B cell (primary cell): ENCODE measurements at regions not wholly inside any gene's neighbourhood (a gene's known extent, or its start where the extent isn't known, plus 50 kb on each side); places are given as distances from the start of the nearest gene placed in this dataset.

Experiments
- ATAC-seq: fragments of 200-7000 bp; cut with Tn5 transposase; one replicate; pipeline ENCODE4 v1.10.0; 2021; ENCODE audit warnings: low read depth, mild to moderate bottlenecking, moderate number of reproducible peaks, moderate library complexity
- CTCF ChIA-PET: fragments of 350-600 bp; sonication (Branson Sonifier 250); formaldehyde crosslinking; loops from one replicate; lab custom pipeline; 2021; ENCODE audit warnings: antibody characterized with exemption, inconsistent platforms; lab: Charles Lee
- POLR2A ChIA-PET: fragments of 350-600 bp; sonication (Branson Sonifier 250); formaldehyde crosslinking; loops from one replicate; lab custom pipeline; 2021; ENCODE audit warnings: antibody characterized with exemption; lab: Charles Lee
- DNase-seq: peaks from one replicate; pipeline ENCODE4 v3.0.0; 2013
- H2AFZ ChIP-seq: 2 replicates; pipeline ENCODE4 v1.6.1; 2012; ENCODE audit warnings: mild to moderate bottlenecking, low read depth, low read length; ENCODE audit not compliant: insufficient read depth, poor library complexity, severe bottlenecking
- H3K27ac ChIP-seq, 2 donors: 1 replicate in 1 of 2; 2 replicates in 1 of 2; pipeline ENCODE4 v1.5.1; 2012 to 2013; ENCODE audit warnings: low read length in 2 of 2, mild to moderate bottlenecking in 2 of 2, moderate library complexity in 1 of 2
- H3K27me3 ChIP-seq, 4 experiments: fragments of 200-600 bp in 1 of 4; sonication (generic) in 1 of 4; replicated peaks in 1 of 4; 1 replicate in 2 of 4; 2 replicates in 2 of 4; pipeline versions ENCODE4 v1.6.1 to v1.7.0; 2013 to 2016; ENCODE audit warnings: low read length in 3 of 4, mild to moderate bottlenecking in 2 of 4, mixed read lengths in 1 of 4, moderate library complexity in 1 of 4; ENCODE audit not compliant: insufficient read depth in 4 of 4, control insufficient read depth in 3 of 4; ENCODE audit errors: control extremely low read depth in 1 of 4
- H3K36me3 ChIP-seq, 2 experiments: replicated peaks in 1 of 2; 1 replicate in 1 of 2; 2 replicates in 1 of 2; pipeline versions ENCODE4 v1.6.1 to v1.7.1; 2013; ENCODE audit warnings: low read length in 1 of 2; ENCODE audit not compliant: insufficient read depth in 2 of 2, control insufficient read depth in 1 of 2; ENCODE audit errors: control extremely low read depth in 1 of 2, extremely low read depth in 1 of 2
- H3K4me1 ChIP-seq, 2 donors: fragments of 200-600 bp in 1 of 2; sonication (generic) in 1 of 2; 1 replicate in 1 of 2; 2 replicates in 1 of 2; pipeline versions ENCODE4 v1.5.1 to v1.6.1; 2013 to 2017; ENCODE audit warnings: low read length in 2 of 2; ENCODE audit not compliant: control insufficient read depth in 2 of 2, insufficient read depth in 2 of 2
- H3K4me2 ChIP-seq: replicated peaks from 2 replicates; pipeline ENCODE3; 2012; ENCODE audit warnings: mild to moderate bottlenecking, low read depth, low read length; ENCODE audit not compliant: poor library complexity, severe bottlenecking
- H3K4me3 ChIP-seq, 5 experiments: fragments of 200-600 bp in 1 of 5; sonication (generic) in 1 of 5; 1 replicate in 3 of 5; 2 replicates in 2 of 5; pipeline versions ENCODE4 v1.5.1 to v1.7.0; 2011 to 2016; ENCODE audit warnings: low read length in 4 of 5, mild to moderate bottlenecking in 4 of 5, low read depth in 2 of 5, control low read depth in 1 of 5, moderate library complexity in 1 of 5; ENCODE audit not compliant: insufficient read depth in 1 of 5; ENCODE audit errors: control extremely low read depth in 1 of 5, extremely low read depth in 1 of 5
- H3K79me2 ChIP-seq: fragments of 200-600 bp; sonication (generic); one replicate; pipeline ENCODE4 v1.6.0; 2016; ENCODE audit warnings: low read length; ENCODE audit not compliant: control insufficient read depth, insufficient read depth
- H3K9ac ChIP-seq: fragments of 200-600 bp; sonication (generic); 2 replicates; pipeline ENCODE4 v1.6.1; 2017; ENCODE audit warnings: mild to moderate bottlenecking, low read length, moderate library complexity
- H3K9me3 ChIP-seq, 3 donors: one replicate each; pipeline versions ENCODE4 v1.6.1 to v1.7.1; 2013; ENCODE audit warnings: low read length in 2 of 3; ENCODE audit not compliant: control insufficient read depth in 2 of 3, insufficient read depth in 1 of 3; ENCODE audit errors: control extremely low read depth in 1 of 3
- H4K20me1 ChIP-seq: 2 replicates; pipeline ENCODE4 v1.6.0; 2012; ENCODE audit warnings: mild to moderate bottlenecking, low read length; ENCODE audit not compliant: insufficient read depth, control insufficient read depth, poor library complexity, severe bottlenecking
- H3K27ac Mint-ChIP-seq: one replicate; pipeline ENCODE4 v1.8.0; 2021; ENCODE audit warnings: mixed read lengths
- H3K27me3 Mint-ChIP-seq: one replicate; pipeline ENCODE4 v1.8.0; 2021; ENCODE audit warnings: mixed read lengths
- H3K4me1 Mint-ChIP-seq: one replicate; pipeline ENCODE4 v1.8.0; 2021; ENCODE audit warnings: mixed read lengths
- H3K4me3 Mint-ChIP-seq: one replicate; pipeline ENCODE4 v1.8.0; 2021; ENCODE audit warnings: mixed read lengths
- H3K9me3 Mint-ChIP-seq: one replicate; pipeline ENCODE4 v1.8.0; 2022; ENCODE audit warnings: mixed read lengths; ENCODE audit not compliant: insufficient read depth
- EZH2 ChIP-seq: IDR thresholded peaks from 2 replicates; pipeline ENCODE4 v1.6.1; 2012; ENCODE audit warnings: borderline replicate concordance, low read depth, mild to moderate bottlenecking, moderate library complexity, low read length; ENCODE audit not compliant: insufficient read depth, poor library complexity, severe bottlenecking
- WGBS: methylation state at CpG from one replicate; pipeline ENCODE4 v1.1.5; 2013; ENCODE audit warnings: missing lambda C conversion rate; ENCODE audit not compliant: insufficient coverage; 5-methylcytosine and 5-hydroxymethylcytosine counted together
- intact Hi-C: fragments of 100-400 bp; cut with micrococcal nuclease; formaldehyde crosslinking; loops from one replicate; pipeline ENCODE4 v1.10.0; 2022
- TF ChIP-seq, protein P1 (sequence below): fragments of 200-600 bp; IDR thresholded peaks from one replicate; pipeline ENCODE4 v1.8.0; 2022; ENCODE audit warnings: antibody characterized with exemption, mild to moderate bottlenecking

DNA sequence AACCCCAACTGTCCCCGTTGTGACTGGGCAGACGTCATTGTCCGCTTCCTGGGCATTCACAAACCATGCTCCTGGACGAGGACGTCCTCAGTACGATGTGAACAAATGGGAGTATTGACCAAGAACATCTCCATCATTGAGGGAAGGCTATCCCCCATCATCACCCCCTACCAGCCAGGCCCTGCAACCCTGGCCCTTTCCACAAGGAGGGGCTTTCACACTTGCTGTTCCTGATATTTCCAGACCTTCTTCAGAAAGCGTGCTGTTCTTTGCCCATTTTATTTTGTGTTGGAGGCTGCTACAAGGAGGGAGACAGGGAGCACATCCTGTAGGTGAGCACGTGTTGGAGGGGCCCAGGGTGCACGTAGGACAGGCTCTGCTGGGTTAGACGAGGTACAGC, 277.0 kb upstream of the LRRC3B start:
- H3K4me2 ChIP-seq, result no peak overlapping the region
- no peaks in the 10 kb centered on the region for H3K4me1 Mint-ChIP-seq
- no peaks in the 10 kb centered on the region for H3K79me2 ChIP-seq
- intact Hi-C loops, result no loop called here
- H3K4me3 ChIP-seq, result no peak overlapping the region
- ChIA-PET CTCF (no interaction called here), POLR2A (no interaction called here)
- H3K36me3 ChIP-seq, result no peaks in the 10 kb centered on the region
- H3K9ac ChIP-seq, result no peak overlapping the region
- no peaks in the 10 kb centered on the region for H3K4me1 ChIP-seq
- H3K27me3 Mint-ChIP-seq, result no peaks in the 10 kb centered on the region
- no peak for ATAC-seq
- WGBS, result 78% methylated on average over 8 of the region's 10 CpGs
- no peak overlapping the region for H3K4me3 Mint-ChIP-seq
- peaks cover 0 to 19% (median under 1%) of the 10 kb centered on the region in 3 donors for H3K9me3 ChIP-seq
- H3K27ac Mint-ChIP-seq, result no peak overlapping the region
- no peak overlapping the region for H2AFZ ChIP-seq
- no peak for TF ChIP-seq EZH2
- TF ChIP-seq, protein P1, sequence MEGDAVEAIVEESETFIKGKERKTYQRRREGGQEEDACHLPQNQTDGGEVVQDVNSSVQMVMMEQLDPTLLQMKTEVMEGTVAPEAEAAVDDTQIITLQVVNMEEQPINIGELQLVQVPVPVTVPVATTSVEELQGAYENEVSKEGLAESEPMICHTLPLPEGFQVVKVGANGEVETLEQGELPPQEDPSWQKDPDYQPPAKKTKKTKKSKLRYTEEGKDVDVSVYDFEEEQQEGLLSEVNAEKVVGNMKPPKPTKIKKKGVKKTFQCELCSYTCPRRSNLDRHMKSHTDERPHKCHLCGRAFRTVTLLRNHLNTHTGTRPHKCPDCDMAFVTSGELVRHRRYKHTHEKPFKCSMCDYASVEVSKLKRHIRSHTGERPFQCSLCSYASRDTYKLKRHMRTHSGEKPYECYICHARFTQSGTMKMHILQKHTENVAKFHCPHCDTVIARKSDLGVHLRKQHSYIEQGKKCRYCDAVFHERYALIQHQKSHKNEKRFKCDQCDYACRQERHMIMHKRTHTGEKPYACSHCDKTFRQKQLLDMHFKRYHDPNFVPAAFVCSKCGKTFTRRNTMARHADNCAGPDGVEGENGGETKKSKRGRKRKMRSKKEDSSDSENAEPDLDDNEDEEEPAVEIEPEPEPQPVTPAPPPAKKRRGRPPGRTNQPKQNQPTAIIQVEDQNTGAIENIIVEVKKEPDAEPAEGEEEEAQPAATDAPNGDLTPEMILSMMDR, result no peak
- no peak for DNase-seq
- no peaks in the 10 kb centered on the region for H4K20me1 ChIP-seq
- H3K9me3 Mint-ChIP-seq, result peaks cover 2% of the 10 kb centered on the region
- H3K27me3 ChIP-seq, result no peaks in the 10 kb centered on the region
- H3K27ac ChIP-seq, result no peak overlapping the region

DNA sequence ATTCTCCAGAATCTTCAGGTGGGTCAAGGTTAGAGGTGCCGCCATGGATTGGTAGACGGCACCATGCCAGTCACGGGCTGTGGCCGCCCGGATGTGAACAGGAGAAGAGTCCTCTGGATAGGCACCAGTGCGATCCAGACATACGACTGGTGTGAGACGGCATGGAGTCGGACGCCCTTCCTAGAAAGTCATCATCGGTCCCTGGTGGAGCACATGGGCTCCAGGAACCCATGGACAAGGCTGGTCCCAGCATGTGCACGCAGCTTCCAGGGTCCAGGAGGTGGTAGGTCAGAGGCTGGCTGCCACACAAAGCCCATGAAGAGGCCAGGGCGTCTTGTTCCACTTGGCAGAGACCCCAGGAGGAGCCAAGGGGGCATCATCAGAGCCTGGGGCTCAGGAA, 276.1 kb upstream of the LRRC3B start:
- intact Hi-C loops, result no loop called here
- no peaks in the 10 kb centered on the region for H3K27me3 ChIP-seq
- Mint-ChIP-seq H3K4me3 (no peak overlapping the region), H3K27ac (no peak overlapping the region), H3K9me3 (peaks cover 2% of the 10 kb centered on the region), H3K27me3 (no peaks in the 10 kb centered on the region), H3K4me1 (no peaks in the 10 kb centered on the region)
- no peaks in the 10 kb centered on the region for H3K36me3 ChIP-seq
- no peaks in the 10 kb centered on the region for H3K4me1 ChIP-seq
- 93% methylated on average over 13 of the region's 13 CpGs for WGBS
- no peak overlapping the region for H2AFZ ChIP-seq
- ChIA-PET POLR2A (no interaction called here), CTCF (no interaction called here)
- no peaks in the 10 kb centered on the region for H4K20me1 ChIP-seq
- no peak for ATAC-seq
- no peak overlapping the region for H3K9ac ChIP-seq
- H3K4me2 ChIP-seq, result no peak overlapping the region
- H3K4me3 ChIP-seq, result no peak overlapping the region
- H3K27ac ChIP-seq, result no peak overlapping the region
- no peak for DNase-seq
- TF ChIP-seq, protein P1, result no peak
- no peak for TF ChIP-seq EZH2
- H3K9me3 ChIP-seq, result peaks cover 1 to 19% (median 2%) of the 10 kb centered on the region in 3 donors
- no peaks in the 10 kb centered on the region for H3K79me2 ChIP-seq
